Suprapubic skin (tissue), 4 donors: ENCODE measurements at regions not wholly inside any gene's neighbourhood (a gene's known extent, or its start where the extent isn't known, plus 50 kb on each side); places are given as distances from the start of the nearest gene placed in this dataset.

ENCODE experiments used
- DNase-seq, 2 donors: peaks; one replicate each; pipeline ENCODE4 v3.0.0-alpha.2; 2019; ENCODE audit warnings: low spot score in 2 of 2
- H3K27ac ChIP-seq: fragments of 200-600 bp; sonication (generic); one replicate; pipeline ENCODE4 v1.5.1; 2019
- H3K27me3 ChIP-seq: fragments of 200-600 bp; sonication (generic); one replicate; pipeline ENCODE4 v1.5.1; 2019
- H3K36me3 ChIP-seq: fragments of 200-600 bp; sonication (generic); one replicate; pipeline ENCODE4 v1.5.1; 2019
- H3K4me1 ChIP-seq: fragments of 200-600 bp; sonication (generic); one replicate; pipeline ENCODE4 v1.5.1; 2019
- H3K4me3 ChIP-seq: fragments of 200-600 bp; sonication (generic); one replicate; pipeline ENCODE4 v1.5.1; 2019; ENCODE audit warnings: mild to moderate bottlenecking
- H3K9me3 ChIP-seq: fragments of 200-600 bp; sonication (generic); one replicate; pipeline ENCODE4 v1.5.1; 2019
- CTCF ChIP-seq, 2 donors: fragments of 200-600 bp in 1 of 2; fragments of 450-650 bp in 1 of 2; sonication (generic) in 1 of 2; IDR thresholded peaks; one replicate each; pipeline ENCODE4 v1.5.1; 2016 to 2019; ENCODE audit warnings: antibody characterized with exemption in 2 of 2, mild to moderate bottlenecking in 1 of 2, moderate library complexity in 1 of 2
- EP300 ChIP-seq: sonication (generic); formaldehyde crosslinking; IDR thresholded peaks from one replicate; pipeline ENCODE4 v1.6.1; 2017; ENCODE audit warnings: antibody characterized with exemption
- POLR2A ChIP-seq, 2 donors: fragments of 450-650 bp; IDR thresholded peaks; one replicate each; pipeline ENCODE4 v1.6.1; 2017; ENCODE audit warnings: antibody characterized with exemption in 2 of 2, mild to moderate bottlenecking in 2 of 2, moderate library complexity in 2 of 2
- POLR2AphosphoS5 ChIP-seq, 3 donors: sonication (generic); formaldehyde crosslinking; IDR thresholded peaks; one replicate each; pipeline ENCODE4 v1.6.1; 2017; ENCODE audit warnings: antibody characterized with exemption in 3 of 3
- WGBS: methylation state at CpG from one replicate; pipeline ENCODE4 v1.1.5; 2018; 5-methylcytosine and 5-hydroxymethylcytosine counted together

- TF ChIP-seq EP300 = no peak
- no peak for TF ChIP-seq POLR2AphosphoS5 (IDR thresholded peaks at IDR 0.05)
- TF ChIP-seq CTCF (IDR thresholded peaks at IDR 0.05) = no peak
- TF ChIP-seq POLR2A (IDR thresholded peaks at IDR 0.05) = no peak
- H3K27me3 ChIP-seq = no peaks in the 10 kb centered on the region
- no peak overlapping the region for H3K4me3 ChIP-seq
- H3K4me1 ChIP-seq = no peaks in the 10 kb centered on the region
- H3K27ac ChIP-seq = no peak overlapping the region
- no peaks in the 10 kb centered on the region for H3K36me3 ChIP-seq
- no peaks in the 10 kb centered on the region for H3K9me3 ChIP-seq
- WGBS = 64% methylated on average over 2 of the region's 2 CpGs
- DNase-seq = no peak
Measured at GRCh38 chr16:52929478-52930400, 123.0 kb downstream of the CHD9NB start.

GRCh38 chr16:52928955-52929354, 123.7 kb downstream of the CHD9NB start:
- H3K36me3 ChIP-seq = no peaks in the 10 kb centered on the region
- TF ChIP-seq CTCF (IDR thresholded peaks at IDR 0.05) = no peak
- TF ChIP-seq EP300 = no peak
- no peak for TF ChIP-seq POLR2AphosphoS5 (IDR thresholded peaks at IDR 0.05)
- TF ChIP-seq POLR2A (IDR thresholded peaks at IDR 0.05) = no peak
- DNase-seq = no peak
- H3K4me1 ChIP-seq = no peaks in the 10 kb centered on the region
- H3K27ac ChIP-seq = no peak overlapping the region
- 75% methylated on average over 3 of the region's 3 CpGs for whole genome bisulfite sequencing
- no peak overlapping the region for H3K4me3 ChIP-seq
- H3K9me3 ChIP-seq = no peaks in the 10 kb centered on the region
- no peaks in the 10 kb centered on the region for H3K27me3 ChIP-seq

GRCh38 chr16:52925143-52925542, 127.6 kb downstream of the CHD9NB start:
- Histone ChIP-seq H3K27me3 (no peaks in the 10 kb centered on the region), H3K9me3 (no peaks in the 10 kb centered on the region), H3K27ac (no peak overlapping the region), H3K36me3 (no peaks in the 10 kb centered on the region), H3K4me3 (no peak overlapping the region), H3K4me1 (no peaks in the 10 kb centered on the region)
- WGBS = 51% methylated on average over 4 of the region's 4 CpGs
- no peak for DNase-seq
- TF ChIP-seq POLR2AphosphoS5 (IDR thresholded peaks at IDR 0.05) (no peak), EP300 (no peak), POLR2A (IDR thresholded peaks at IDR 0.05) (no peak), CTCF (IDR thresholded peaks at IDR 0.05) (no peak)

GRCh38 chr16:52924162-52924561, 128.5 kb downstream of the CHD9NB start:
- H3K4me1 ChIP-seq = no peaks in the 10 kb centered on the region
- 85% methylated on average over 4 of the region's 4 CpGs for WGBS

More at GRCh38 chr16:52924162-52924561, 128.5 kb downstream of the CHD9NB start:
- DNase-seq = no peak
- H3K27me3 ChIP-seq = no peaks in the 10 kb centered on the region
- H3K4me3 ChIP-seq = no peak overlapping the region
- no peaks in the 10 kb centered on the region for H3K36me3 ChIP-seq
- no peak overlapping the region for H3K27ac ChIP-seq
- no peak for TF ChIP-seq POLR2A (IDR thresholded peaks at IDR 0.05)
- TF ChIP-seq CTCF (IDR thresholded peaks at IDR 0.05) = no peak
- no peak for TF ChIP-seq POLR2AphosphoS5 (IDR thresholded peaks at IDR 0.05)
- no peak for TF ChIP-seq EP300
- H3K9me3 ChIP-seq = no peaks in the 10 kb centered on the region
